Activated T-helper 17 cell treated with anti-CD3 and anti-CD28 coated beads, Interleukin-2, amount 50 U/mL, for 72 hours (primary cell): ENCODE measurements at regions not wholly inside any gene's neighbourhood (a gene's known extent, or its start where the extent isn't known, plus 50 kb on each side); places are given as distances from the start of the nearest gene placed in this dataset.

Experiments
- ATAC-seq: fragments of 150-1000 bp; cut with Tn5 transposase; replicated peaks from 2 replicates; pipeline ENCODE4 v1.10.0; 2021; ENCODE audit warnings: mild to moderate bottlenecking, moderate library complexity
- H3K27ac Mint-ChIP-seq: one replicate; pipeline ENCODE4 v1.8.0; 2022; ENCODE audit warnings: mixed read lengths
- H3K27me3 Mint-ChIP-seq: one replicate; pipeline ENCODE4 v1.8.0; 2022; ENCODE audit warnings: mixed read lengths
- H3K36me3 Mint-ChIP-seq: one replicate; pipeline ENCODE4 v1.8.0; 2022; ENCODE audit warnings: low read depth, mild to moderate bottlenecking, mixed read lengths
- H3K4me1 Mint-ChIP-seq: one replicate; pipeline ENCODE4 v1.8.0; 2022; ENCODE audit warnings: mixed read lengths
- H3K4me3 Mint-ChIP-seq: one replicate; pipeline ENCODE4 v1.8.0; 2022; ENCODE audit warnings: mild to moderate bottlenecking, mixed read lengths
- H3K9me3 Mint-ChIP-seq: one replicate; pipeline ENCODE4 v1.8.0; 2022; ENCODE audit warnings: mixed read lengths

GRCh38 chr6:144335311-144335861 lies 50.3 kb downstream of the UTRN start:
- no peaks in the 10 kb centered on the region for H3K36me3 Mint-ChIP-seq
- peak overlapping the region; percentile 61 for H3K4me3 Mint-ChIP-seq
- H3K27me3 Mint-ChIP-seq, result no peaks in the 10 kb centered on the region
- no peak for ATAC-seq
- H3K4me1 Mint-ChIP-seq, result peaks cover 22% of the 10 kb centered on the region
- no peaks in the 10 kb centered on the region for H3K9me3 Mint-ChIP-seq
- H3K27ac Mint-ChIP-seq, result peak overlapping the region; percentile 32

- H3K36me3 Mint-ChIP-seq, result no peaks in the 10 kb centered on the region
- no peaks in the 10 kb centered on the region for H3K27me3 Mint-ChIP-seq
- no peaks in the 10 kb centered on the region for H3K9me3 Mint-ChIP-seq
- ATAC-seq, result peak; percentile 83
- H3K4me1 Mint-ChIP-seq, result peaks cover 22% of the 10 kb centered on the region
- H3K27ac Mint-ChIP-seq, result peak overlapping the region; percentile 32
- H3K4me3 Mint-ChIP-seq, result peak overlapping the region; percentile 61
Observed at GRCh38 chr6:144335914-144336313, 50.8 kb downstream of the UTRN start.

- no peak for ATAC-seq
- H3K9me3 Mint-ChIP-seq, result no peaks in the 10 kb centered on the region
- peaks cover 30% of the 10 kb centered on the region for H3K4me1 Mint-ChIP-seq
Observed at GRCh38 chr6:144336900-144337299, 51.8 kb downstream of the UTRN start.

GRCh38 chr6:144338474-144338873 lies 53.3 kb downstream of the UTRN start:
- Mint-ChIP-seq H3K27me3 (no peaks in the 10 kb centered on the region), H3K4me1 (peaks cover 37% of the 10 kb centered on the region), H3K36me3 (no peaks in the 10 kb centered on the region), H3K4me3 (no peak overlapping the region), H3K9me3 (no peaks in the 10 kb centered on the region), H3K27ac (no peak overlapping the region)
- ATAC-seq, result no peak

More at GRCh38 chr6:144336900-144337299, 51.8 kb downstream of the UTRN start:
- H3K27ac Mint-ChIP-seq, result no peak overlapping the region
- H3K36me3 Mint-ChIP-seq, result no peaks in the 10 kb centered on the region
- H3K4me3 Mint-ChIP-seq, result no peak overlapping the region
- H3K27me3 Mint-ChIP-seq, result no peaks in the 10 kb centered on the region

- ATAC-seq, result no peak
- no peaks in the 10 kb centered on the region for H3K27me3 Mint-ChIP-seq
- H3K4me1 Mint-ChIP-seq, result peaks cover 37% of the 10 kb centered on the region
- no peaks in the 10 kb centered on the region for H3K36me3 Mint-ChIP-seq
- H3K9me3 Mint-ChIP-seq, result no peaks in the 10 kb centered on the region
- no peak overlapping the region for H3K4me3 Mint-ChIP-seq
- no peak overlapping the region for H3K27ac Mint-ChIP-seq
Observed at GRCh38 chr6:144338951-144339700, 54.0 kb downstream of the UTRN start.

- ATAC-seq, result no peak
- Mint-ChIP-seq H3K9me3 (no peaks in the 10 kb centered on the region), H3K4me1 (peaks cover 43% of the 10 kb centered on the region), H3K36me3 (no peaks in the 10 kb centered on the region), H3K27me3 (no peaks in the 10 kb centered on the region), H3K27ac (no peak overlapping the region), H3K4me3 (no peak overlapping the region)
Observed at GRCh38 chr6:144339859-144340452, 54.8 kb downstream of the UTRN start.

GRCh38 chr6:144340541-144341371 lies 55.6 kb downstream of the UTRN start:
- Mint-ChIP-seq H3K9me3 (no peaks in the 10 kb centered on the region), H3K27ac (no peak overlapping the region), H3K36me3 (no peaks in the 10 kb centered on the region), H3K4me3 (no peak overlapping the region), H3K4me1 (peaks cover 41% of the 10 kb centered on the region), H3K27me3 (no peaks in the 10 kb centered on the region)
- ATAC-seq, result no peak

- H3K36me3 Mint-ChIP-seq, result no peaks in the 10 kb centered on the region
- H3K4me3 Mint-ChIP-seq, result no peak overlapping the region
- H3K27me3 Mint-ChIP-seq, result no peaks in the 10 kb centered on the region
- H3K9me3 Mint-ChIP-seq, result no peaks in the 10 kb centered on the region
- ATAC-seq, result no peak
- peaks cover 38% of the 10 kb centered on the region for H3K4me1 Mint-ChIP-seq
- peak overlapping the region; percentile 31 for H3K27ac Mint-ChIP-seq
Observed at GRCh38 chr6:144341831-144342527, 56.8 kb downstream of the UTRN start.

GRCh38 chr6:144343701-144344428 lies 58.7 kb downstream of the UTRN start:
- H3K27me3 Mint-ChIP-seq, result no peaks in the 10 kb centered on the region
- peak overlapping the region; percentile 92 for H3K4me3 Mint-ChIP-seq
- peaks cover 48% of the 10 kb centered on the region for H3K4me1 Mint-ChIP-seq
- H3K9me3 Mint-ChIP-seq, result no peaks in the 10 kb centered on the region
- peak overlapping the region; percentile 95 for H3K27ac Mint-ChIP-seq
- H3K36me3 Mint-ChIP-seq, result no peaks in the 10 kb centered on the region
- ATAC-seq, result peak; percentile 66

- H3K36me3 Mint-ChIP-seq, result no peaks in the 10 kb centered on the region
- no peaks in the 10 kb centered on the region for H3K9me3 Mint-ChIP-seq
- peak overlapping the region; percentile 92 for H3K4me3 Mint-ChIP-seq
- H3K4me1 Mint-ChIP-seq, result peaks cover 49% of the 10 kb centered on the region
- no peaks in the 10 kb centered on the region for H3K27me3 Mint-ChIP-seq
- ATAC-seq, result peak; percentile 76
- peak overlapping the region; percentile 95 for H3K27ac Mint-ChIP-seq
Observed at GRCh38 chr6:144344646-144345045, 59.5 kb downstream of the UTRN start.

- peaks cover 57% of the 10 kb centered on the region for H3K4me1 Mint-ChIP-seq
Observed at GRCh38 chr6:144345451-144345850, 60.3 kb downstream of the UTRN start.

GRCh38 chr6:144346719-144347447 lies 61.7 kb downstream of the UTRN start:
- peak; percentile 20 for ATAC-seq
- H3K4me1 Mint-ChIP-seq, result peaks cover 60% of the 10 kb centered on the region
- H3K27me3 Mint-ChIP-seq, result no peaks in the 10 kb centered on the region

More at GRCh38 chr6:144345451-144345850, 60.3 kb downstream of the UTRN start:
- H3K9me3 Mint-ChIP-seq, result no peaks in the 10 kb centered on the region
- no peaks in the 10 kb centered on the region for H3K36me3 Mint-ChIP-seq
- peak overlapping the region; percentile 92 for H3K4me3 Mint-ChIP-seq
- no peak for ATAC-seq
- H3K27me3 Mint-ChIP-seq, result no peaks in the 10 kb centered on the region
- peak overlapping the region; percentile 95 for H3K27ac Mint-ChIP-seq

GRCh38 chr6:144347448-144347759 lies 62.3 kb downstream of the UTRN start:
- no peak for ATAC-seq
- Mint-ChIP-seq H3K4me1 (peaks cover 62% of the 10 kb centered on the region), H3K9me3 (no peaks in the 10 kb centered on the region), H3K27ac (peak overlapping the region; percentile 84), H3K36me3 (no peaks in the 10 kb centered on the region), H3K4me3 (peak overlapping the region; percentile 78), H3K27me3 (no peaks in the 10 kb centered on the region)

More at GRCh38 chr6:144346719-144347447, 61.7 kb downstream of the UTRN start:
- no peaks in the 10 kb centered on the region for H3K9me3 Mint-ChIP-seq
- peak overlapping the region; percentile 78 for H3K4me3 Mint-ChIP-seq
- peak overlapping the region; percentile 84 for H3K27ac Mint-ChIP-seq
- no peaks in the 10 kb centered on the region for H3K36me3 Mint-ChIP-seq
